ENCODE measurements at regions not wholly inside any gene's neighbourhood (a gene's known extent, or its start where the extent isn't known, plus 50 kb on each side); places are given as distances from the start of the nearest gene placed in this dataset.

DNA sequence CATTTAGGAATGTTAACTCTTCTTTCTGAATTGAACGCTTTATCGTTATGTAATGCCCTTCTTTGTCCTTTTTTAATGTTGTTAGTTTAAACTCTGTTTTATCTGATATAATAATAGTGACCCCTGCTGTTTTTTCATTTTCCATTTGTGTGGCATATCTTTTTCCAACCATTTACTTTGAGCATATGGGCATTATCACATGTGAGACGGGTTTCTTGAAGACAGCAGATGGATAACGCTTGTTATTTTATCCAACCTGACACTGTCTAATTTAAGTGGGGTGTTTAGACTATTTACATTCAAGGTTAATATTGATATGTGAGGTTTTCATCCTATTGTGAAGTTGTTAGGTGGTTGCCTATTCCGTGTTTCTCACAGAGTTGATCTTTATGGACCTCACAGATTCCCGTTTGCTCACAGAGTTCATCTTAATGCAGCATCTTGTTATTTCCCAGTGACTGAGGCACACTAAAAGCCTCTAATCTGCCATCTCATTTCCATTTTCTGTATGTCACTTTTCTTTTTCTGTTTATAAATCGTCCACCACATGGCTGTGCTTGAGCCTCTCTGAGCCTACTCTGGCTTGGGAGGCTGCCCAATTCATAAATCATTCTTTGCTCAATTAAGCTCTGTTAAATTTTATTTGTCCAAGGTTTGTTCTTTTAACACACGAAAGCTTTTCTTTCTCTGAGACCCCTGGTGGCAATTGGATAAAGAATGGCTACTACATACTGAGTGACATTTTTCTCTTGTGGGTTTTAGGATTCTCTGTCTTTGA lies 286.2 kb downstream of the HTR7 start:
- H3K4me1 ChIP-seq (ENCODE audit: control insufficient read depth in 4 of 4, insufficient read depth in 4 of 4, low read length in 3 of 4), result no peaks in the 10 kb centered on the region
- no peaks in the 10 kb centered on the region for H3K9me3 ChIP-seq (ENCODE audit: control insufficient read depth in 4 of 4, low read length in 3 of 4)
- no peak overlapping the region for H3K27ac ChIP-seq (ENCODE audit: low read depth in 1 of 2, low read length in 2 of 2)
- no peaks in the 10 kb centered on the region for H3K36me3 ChIP-seq (ENCODE audit: control insufficient read depth in 4 of 4, insufficient read depth in 3 of 4, low read depth in 1 of 4, low read length in 3 of 4)
- no peak for DNase-seq (ENCODE audit: low spot score)
- H3K4me3 ChIP-seq (ENCODE audit: low read depth in 1 of 3, low read length in 3 of 3), result no peak overlapping the region
- H3K9ac ChIP-seq (ENCODE audit: low read depth in 1 of 2, low read length in 2 of 2), result no peak overlapping the region
- no peaks in the 10 kb centered on the region for H3K27me3 ChIP-seq (ENCODE audit: control insufficient read depth in 4 of 4, insufficient read depth in 4 of 4, low read length in 3 of 4)
- WGBS, result 77% methylated on average over 8 of the region's 8 CpGs
- TF ChIP-seq GABPA (IDR thresholded peaks at IDR 0.05 in 1 of 2, conservative IDR thresholded peaks at IDR 0.05 in 1 of 2) (no peak), HNF4A (conservative IDR thresholded peaks at IDR 0.05) (no peak), HNF4G (IDR thresholded peaks at IDR 0.05) (no peak), TAF1 (conservative IDR thresholded peaks at IDR 0.05) (no peak), NR2F2 (IDR thresholded peaks at IDR 0.05) (no peak), ATF3 (IDR thresholded peaks at IDR 0.05) (no peak), EGR1 (IDR thresholded peaks at IDR 0.05; ENCODE audit: low read depth in 2 of 2) (no peak), JUND (IDR thresholded peaks at IDR 0.05) (no peak), RAD21 (IDR thresholded peaks at IDR 0.05) (no peak)
- TF ChIP-seq, protein P1, sequence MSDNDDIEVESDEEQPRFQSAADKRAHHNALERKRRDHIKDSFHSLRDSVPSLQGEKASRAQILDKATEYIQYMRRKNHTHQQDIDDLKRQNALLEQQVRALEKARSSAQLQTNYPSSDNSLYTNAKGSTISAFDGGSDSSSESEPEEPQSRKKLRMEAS (IDR thresholded peaks at IDR 0.05), result no peak
- TF ChIP-seq, protein P2, sequence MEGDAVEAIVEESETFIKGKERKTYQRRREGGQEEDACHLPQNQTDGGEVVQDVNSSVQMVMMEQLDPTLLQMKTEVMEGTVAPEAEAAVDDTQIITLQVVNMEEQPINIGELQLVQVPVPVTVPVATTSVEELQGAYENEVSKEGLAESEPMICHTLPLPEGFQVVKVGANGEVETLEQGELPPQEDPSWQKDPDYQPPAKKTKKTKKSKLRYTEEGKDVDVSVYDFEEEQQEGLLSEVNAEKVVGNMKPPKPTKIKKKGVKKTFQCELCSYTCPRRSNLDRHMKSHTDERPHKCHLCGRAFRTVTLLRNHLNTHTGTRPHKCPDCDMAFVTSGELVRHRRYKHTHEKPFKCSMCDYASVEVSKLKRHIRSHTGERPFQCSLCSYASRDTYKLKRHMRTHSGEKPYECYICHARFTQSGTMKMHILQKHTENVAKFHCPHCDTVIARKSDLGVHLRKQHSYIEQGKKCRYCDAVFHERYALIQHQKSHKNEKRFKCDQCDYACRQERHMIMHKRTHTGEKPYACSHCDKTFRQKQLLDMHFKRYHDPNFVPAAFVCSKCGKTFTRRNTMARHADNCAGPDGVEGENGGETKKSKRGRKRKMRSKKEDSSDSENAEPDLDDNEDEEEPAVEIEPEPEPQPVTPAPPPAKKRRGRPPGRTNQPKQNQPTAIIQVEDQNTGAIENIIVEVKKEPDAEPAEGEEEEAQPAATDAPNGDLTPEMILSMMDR (IDR thresholded peaks at IDR 0.05; ENCODE audit: low read depth, low read length, missing input control), result no peak

DNA sequence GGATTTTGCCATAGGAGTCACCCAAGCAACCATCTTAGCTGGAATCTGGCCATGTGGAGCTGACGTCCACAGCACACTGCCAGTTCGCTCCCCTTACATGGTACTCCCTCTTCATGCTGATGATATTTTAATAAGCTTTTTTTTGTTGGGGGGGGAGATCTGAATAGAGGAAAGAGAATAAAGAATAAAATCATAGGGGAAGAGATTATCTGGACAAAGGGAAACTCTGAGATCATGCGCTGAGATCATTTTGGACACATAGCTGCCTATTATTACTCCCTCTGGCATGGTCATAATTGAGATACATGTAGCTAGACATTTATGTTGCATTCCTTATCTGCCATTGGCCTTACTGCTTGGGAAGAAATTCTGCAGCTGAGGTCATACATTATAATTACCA lies 282.7 kb downstream of the HTR7 start:
- no peaks in the 10 kb centered on the region for H3K9me3 ChIP-seq (ENCODE audit: control insufficient read depth in 4 of 4, low read length in 3 of 4)
- no peak for DNase-seq (ENCODE audit: low spot score)
- no peaks in the 10 kb centered on the region for H3K36me3 ChIP-seq (ENCODE audit: control insufficient read depth in 4 of 4, insufficient read depth in 3 of 4, low read depth in 1 of 4, low read length in 3 of 4)
- H3K27ac ChIP-seq (ENCODE audit: low read depth in 1 of 2, low read length in 2 of 2), result no peak overlapping the region
- H3K9ac ChIP-seq (ENCODE audit: low read depth in 1 of 2, low read length in 2 of 2), result no peak overlapping the region
- H3K27me3 ChIP-seq (ENCODE audit: control insufficient read depth in 4 of 4, insufficient read depth in 4 of 4, low read length in 3 of 4), result peaks cover 0 to 2% (median 0%) of the 10 kb centered on the region in 4 donors
- 79% methylated on average over 3 of the region's 3 CpGs for WGBS
- no peaks in the 10 kb centered on the region for H3K4me1 ChIP-seq (ENCODE audit: control insufficient read depth in 4 of 4, insufficient read depth in 4 of 4, low read length in 3 of 4)
- H3K4me3 ChIP-seq (ENCODE audit: low read depth in 1 of 3, low read length in 3 of 3), result no peak overlapping the region
- TF ChIP-seq EGR1 (IDR thresholded peaks at IDR 0.05; ENCODE audit: low read depth in 2 of 2), result no peak
- no peak for TF ChIP-seq TAF1 (conservative IDR thresholded peaks at IDR 0.05)
- TF ChIP-seq, protein P2 (IDR thresholded peaks at IDR 0.05; ENCODE audit: low read depth, low read length, missing input control), result no peak
- TF ChIP-seq HNF4G (IDR thresholded peaks at IDR 0.05), result no peak
- TF ChIP-seq RXRA (IDR thresholded peaks at IDR 0.05), result no peak
- TF ChIP-seq RAD21 (IDR thresholded peaks at IDR 0.05), result no peak
- no peak for TF ChIP-seq YY1 (IDR thresholded peaks at IDR 0.05)
- no peak for TF ChIP-seq SP1 (IDR thresholded peaks at IDR 0.05)
- TF ChIP-seq GABPA (IDR thresholded peaks at IDR 0.05 in 1 of 2, conservative IDR thresholded peaks at IDR 0.05 in 1 of 2), result no peak
- TF ChIP-seq HNF4A (conservative IDR thresholded peaks at IDR 0.05), result no peak
